Neural cell (in vitro differentiated cells): ENCODE measurements at regions not wholly inside any gene's neighbourhood (a gene's known extent, or its start where the extent isn't known, plus 50 kb on each side); places are given as distances from the start of the nearest gene placed in this dataset.

Experiments used
- H2AFZ ChIP-seq: fragments of 200-600, 300-800 bp; sonication (generic), shearing (Covaris generic); 2 replicates; pipeline ENCODE4 v1.6.0; 2014; ENCODE audit warnings: low read depth, mild to moderate bottlenecking, antibody characterized with exemption, low read length, moderate library complexity
- H3F3A ChIP-seq: fragments of 200-600 bp; shearing (Covaris generic); 2 replicates; pipeline ENCODE4 v1.6.1; 2016; ENCODE audit warnings: mild to moderate bottlenecking, moderate library complexity, mixed read lengths, antibody characterized with exemption, low read length; ENCODE audit not compliant: insufficient read depth, poor library complexity, severe bottlenecking
- H3K27ac ChIP-seq: fragments of 200-600, 300-800 bp; sonication (generic), shearing (Covaris generic); 2 replicates; pipeline ENCODE4 v1.5.1; 2014; ENCODE audit warnings: mild to moderate bottlenecking, low read length, moderate library complexity
- H3K27me3 ChIP-seq: fragments of 300-800, 200-600 bp; sonication (generic), shearing (Covaris generic); 2 replicates; pipeline ENCODE4 v1.6.0; 2014; ENCODE audit warnings: mild to moderate bottlenecking, low read depth, low read length, moderate library complexity; ENCODE audit not compliant: insufficient read depth
- H3K36me3 ChIP-seq: fragments of 300-800, 200-600 bp; sonication (generic), shearing (Covaris generic); 2 replicates; pipeline ENCODE4 v1.5.1; 2014; ENCODE audit warnings: mild to moderate bottlenecking, antibody characterized with exemption, low read length, moderate library complexity; ENCODE audit not compliant: insufficient read depth
- H3K4me2 ChIP-seq: fragments of 300-800, 200-600 bp; sonication (generic), shearing (Covaris generic); 2 replicates; pipeline ENCODE4 v1.6.0; 2014; ENCODE audit warnings: mild to moderate bottlenecking, low read length
- H3K4me3 ChIP-seq: fragments of 300-800, 200-600 bp; sonication (generic), shearing (Covaris generic); 2 replicates; pipeline ENCODE4 v1.5.1; 2014; ENCODE audit warnings: mild to moderate bottlenecking, low read length, moderate library complexity
- H3K79me2 ChIP-seq: fragments of 200-600 bp; shearing (Covaris generic); replicated peaks from 2 replicates; pipeline ENCODE4 v1.6.0; 2014; ENCODE audit warnings: mild to moderate bottlenecking, low read length, moderate library complexity; ENCODE audit not compliant: insufficient read depth
- H3K9ac ChIP-seq: fragments of 300-800, 200-600 bp; sonication (generic), shearing (Covaris generic); 2 replicates; pipeline ENCODE4 v1.6.1; 2016; ENCODE audit warnings: mild to moderate bottlenecking, low read length, mixed read lengths
- H3K9me2 ChIP-seq: fragments of 200-600 bp; shearing (Covaris generic); 2 replicates; pipeline ENCODE4 v1.6.1; 2016; ENCODE audit warnings: mild to moderate bottlenecking, low read length, mixed read lengths; ENCODE audit not compliant: insufficient read depth
- H3K9me3 ChIP-seq: fragments of 200-600, 300-800 bp; sonication (generic), shearing (Covaris generic); 2 replicates; pipeline ENCODE4 v1.6.1; 2016; ENCODE audit warnings: mild to moderate bottlenecking, mixed run types, low read length, moderate library complexity, mixed read lengths
- H4K20me1 ChIP-seq: fragments of 200-600 bp; shearing (Covaris generic); 2 replicates; pipeline ENCODE4 v1.6.1; 2016; ENCODE audit warnings: mild to moderate bottlenecking, mixed run types; ENCODE audit not compliant: insufficient read depth
- CTCF ChIP-seq: fragments of 450-650 bp; IDR thresholded peaks from 2 replicates; pipeline ENCODE4 v1.5.1; 2014; ENCODE audit warnings: antibody characterized with exemption, mild to moderate bottlenecking, moderate library complexity; ENCODE audit not compliant: poor library complexity, severe bottlenecking
- EP300 ChIP-seq: fragments of 450-650 bp; conservative IDR thresholded peaks from 2 replicates; pipeline ENCODE4 v1.6.1; 2014; ENCODE audit warnings: antibody characterized with exemption, mild to moderate bottlenecking, moderate library complexity; ENCODE audit not compliant: poor library complexity, severe bottlenecking
- EZH2 ChIP-seq: fragments of 200-600, 300-800 bp; shearing (Covaris generic), sonication (generic); IDR thresholded peaks from 2 replicates; pipeline ENCODE4 v1.6.1; 2014; ENCODE audit warnings: antibody characterized with exemption, low read length, borderline replicate concordance, mild to moderate bottlenecking; ENCODE audit not compliant: insufficient read depth, poor library complexity, severe bottlenecking
- MXI1 ChIP-seq: fragments of 450-650 bp; conservative IDR thresholded peaks from 2 replicates; pipeline ENCODE4 v1.6.1; 2014; ENCODE audit warnings: antibody characterized with exemption, mild to moderate bottlenecking; ENCODE audit not compliant: poor library complexity, severe bottlenecking
- POLR2AphosphoS5 ChIP-seq: IDR thresholded peaks from 2 replicates; pipeline ENCODE4 v1.6.1; 2012
- RAD21 ChIP-seq: fragments of 450-650 bp; conservative IDR thresholded peaks from 2 replicates; pipeline ENCODE4 v1.6.1; 2014; ENCODE audit warnings: antibody characterized with exemption, mild to moderate bottlenecking, moderate library complexity
- REST ChIP-seq: IDR thresholded peaks from 2 replicates; pipeline ENCODE4 v1.6.1; 2012; ENCODE audit warnings: borderline replicate concordance
- SMC3 ChIP-seq: fragments of 450-650 bp; conservative IDR thresholded peaks from 2 replicates; pipeline ENCODE4 v1.6.1; 2014; ENCODE audit warnings: antibody characterized with exemption, mild to moderate bottlenecking, moderate library complexity; ENCODE audit not compliant: poor library complexity
- TAF1 ChIP-seq: IDR thresholded peaks from 2 replicates; pipeline ENCODE4 v1.6.1; 2012; ENCODE audit warnings: low read depth

GRCh38 chr2:83782122-83782521, 677.0 kb downstream of the SUCLG1 start:
- H3K9me3 ChIP-seq = no peaks in the 10 kb centered on the region
- H3K27me3 ChIP-seq = no peaks in the 10 kb centered on the region
- H3K79me2 ChIP-seq = no peaks in the 10 kb centered on the region
- no peak overlapping the region for H2AFZ ChIP-seq
- no peaks in the 10 kb centered on the region for H4K20me1 ChIP-seq
- no peak overlapping the region for H3K4me2 ChIP-seq
- TF ChIP-seq RAD21 (no peak), EZH2 (no peak), REST (no peak), EP300 (no peak), POLR2AphosphoS5 (no peak)
- H3K4me3 ChIP-seq = no peak overlapping the region
- H3K27ac ChIP-seq = no peak overlapping the region
- no peaks in the 10 kb centered on the region for H3K36me3 ChIP-seq
- H3K9me2 ChIP-seq = no peaks in the 10 kb centered on the region
- no peaks in the 10 kb centered on the region for H3F3A ChIP-seq
- H3K9ac ChIP-seq = no peak overlapping the region

- H3K27me3 ChIP-seq = no peaks in the 10 kb centered on the region
- no peak overlapping the region for H3K4me3 ChIP-seq
- TF ChIP-seq EZH2 (no peak), POLR2AphosphoS5 (no peak), SMC3 (no peak), CTCF (no peak), EP300 (no peak), MXI1 (no peak), RAD21 (no peak), TAF1 (no peak), REST (no peak)
- H3K36me3 ChIP-seq = no peaks in the 10 kb centered on the region
- no peak overlapping the region for H2AFZ ChIP-seq
- no peaks in the 10 kb centered on the region for H3K9me2 ChIP-seq
- no peak overlapping the region for H3K4me2 ChIP-seq
- H3K27ac ChIP-seq = no peak overlapping the region
- no peaks in the 10 kb centered on the region for H3K79me2 ChIP-seq
- H3F3A ChIP-seq = no peaks in the 10 kb centered on the region
- H3K9me3 ChIP-seq = peaks cover 7% of the 10 kb centered on the region
- no peak overlapping the region for H3K9ac ChIP-seq
- no peaks in the 10 kb centered on the region for H4K20me1 ChIP-seq
Measured at GRCh38 chr2:83764447-83765005, 694.6 kb downstream of the SUCLG1 start.
